HG03432 (cell line): ENCODE measurements at regions not wholly inside any gene's neighbourhood (a gene's known extent, or its start where the extent isn't known, plus 50 kb on each side); places are given as distances from the start of the nearest gene placed in this dataset.
"Not testable (repeated sequence)": the region's sequence is repeated elsewhere in the genome, so short reads cannot be mapped to it uniquely, and the experiment has no call there.

ENCODE experiments used
- ATAC-seq: cut with Tn5 transposase; IDR thresholded peaks from one replicate; pipeline ENCODE4 v1.9.1; 2021; ENCODE audit warnings: mild to moderate bottlenecking, moderate library complexity; ENCODE audit not compliant: unreplicated experiment

DNA sequence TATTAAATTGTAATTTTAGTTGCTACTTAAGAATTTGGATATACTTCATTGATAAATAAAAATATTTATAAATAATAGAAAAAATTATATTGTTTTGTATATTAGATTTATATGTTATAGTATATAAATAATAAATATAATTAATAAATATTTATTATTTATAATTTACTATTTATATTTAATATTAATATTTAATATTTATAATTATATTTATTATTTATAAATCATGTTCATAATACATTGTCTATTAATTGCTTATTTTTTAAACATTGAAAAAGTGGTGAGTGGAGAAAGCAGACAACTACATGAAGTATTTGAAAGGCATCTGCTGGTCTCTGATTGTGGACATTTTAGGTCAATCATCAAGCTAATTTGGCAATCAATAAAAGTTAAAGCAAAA is 464.5 kb downstream of the MMUT start:
- ATAC-seq = no peak

DNA sequence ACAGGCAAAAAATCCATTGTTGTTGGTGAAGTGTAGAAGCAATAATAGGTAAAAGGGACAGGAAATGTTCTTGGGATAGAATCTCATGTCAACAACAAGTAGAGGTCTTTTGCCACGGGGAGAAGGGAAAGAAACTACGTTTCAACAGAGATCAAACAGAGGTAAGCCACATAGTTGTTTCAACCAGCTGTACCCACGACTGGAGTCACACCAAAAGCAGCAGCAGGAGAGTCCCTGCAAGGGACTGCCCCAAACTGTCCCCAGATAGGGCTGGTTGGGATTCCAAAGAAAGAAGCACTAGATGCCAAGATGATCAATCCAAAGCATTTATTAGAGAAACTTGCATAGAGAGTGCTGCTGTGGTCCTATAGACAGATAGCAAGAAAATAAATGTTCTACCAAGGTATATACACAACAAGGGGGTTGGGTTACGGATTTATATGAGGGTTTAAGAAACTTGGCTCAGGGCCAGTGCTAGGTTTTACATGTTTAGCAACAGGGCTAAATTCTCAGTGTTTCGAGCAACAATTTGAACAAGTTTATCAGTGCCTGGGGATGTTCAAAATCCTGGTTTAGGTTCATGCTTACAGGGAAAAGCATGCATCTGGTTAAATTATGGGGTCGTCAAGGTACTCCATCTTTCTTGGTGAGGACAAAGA is 466.5 kb downstream of the MMUT start:
- peak; percentile 76 for ATAC-seq

DNA sequence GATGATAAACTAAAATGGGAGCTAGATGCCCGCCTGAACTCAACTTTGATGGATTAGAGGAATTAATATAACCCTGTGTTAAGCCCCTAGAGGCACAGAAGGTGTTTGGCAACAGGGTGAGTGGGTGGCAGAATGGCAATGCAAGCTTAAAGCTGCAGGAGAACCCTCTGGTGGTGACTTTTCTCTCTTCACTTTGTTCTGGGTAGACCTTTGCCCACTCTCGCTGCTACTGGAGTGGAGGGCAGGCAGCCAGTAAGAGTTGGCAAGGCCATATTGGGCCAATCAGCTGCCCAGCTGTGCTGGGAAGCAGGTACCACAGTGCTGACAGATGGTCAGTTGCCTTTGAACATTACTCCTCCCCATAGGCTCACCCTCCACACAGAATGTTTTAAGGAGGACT is 468.2 kb downstream of the MMUT start:
- no peak for ATAC-seq

GRCh38 chr6:48990739-48991138 is 472.3 kb downstream of the MMUT start:
- no peak for ATAC-seq

DNA sequence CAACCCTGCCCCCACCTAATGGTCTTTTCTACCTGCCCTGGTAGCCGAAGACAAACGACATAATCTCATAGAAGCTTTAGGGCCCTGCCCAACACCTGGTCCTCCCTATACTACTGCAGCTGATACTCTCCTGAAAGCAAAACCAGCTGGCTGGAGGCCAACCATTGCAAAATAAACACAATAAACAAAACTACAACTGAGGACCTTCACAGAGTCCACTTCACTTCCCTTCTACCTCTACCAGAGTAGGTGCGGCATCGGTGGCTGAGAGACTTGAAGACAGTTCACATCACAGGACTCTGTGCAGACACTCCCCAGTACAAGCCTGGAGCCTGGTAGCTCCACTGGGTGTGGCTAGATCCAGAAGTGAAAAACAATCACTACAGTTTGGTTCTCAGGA is 476.2 kb downstream of the MMUT start:
- ATAC-seq = no peak

DNA sequence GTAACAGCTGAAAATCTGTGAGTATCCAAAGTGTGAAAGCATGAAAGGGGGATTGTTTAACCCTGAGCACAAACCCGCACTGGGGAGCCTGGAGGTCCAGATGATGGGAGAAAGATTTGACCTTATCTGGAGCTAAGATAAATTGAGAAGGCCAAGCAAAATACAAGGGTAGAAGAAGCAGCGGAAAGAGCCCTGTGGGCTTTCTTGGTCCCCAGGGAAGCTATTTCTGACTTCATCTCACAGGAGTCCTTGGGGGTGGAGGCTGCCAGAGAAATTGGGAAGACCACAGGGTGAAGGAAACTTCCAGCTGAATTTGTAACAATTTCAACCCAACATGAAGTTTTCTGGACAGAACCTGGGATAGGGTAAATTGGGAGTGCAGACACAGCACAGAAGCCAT is 476.9 kb downstream of the MMUT start:
- ATAC-seq = no peak

DNA sequence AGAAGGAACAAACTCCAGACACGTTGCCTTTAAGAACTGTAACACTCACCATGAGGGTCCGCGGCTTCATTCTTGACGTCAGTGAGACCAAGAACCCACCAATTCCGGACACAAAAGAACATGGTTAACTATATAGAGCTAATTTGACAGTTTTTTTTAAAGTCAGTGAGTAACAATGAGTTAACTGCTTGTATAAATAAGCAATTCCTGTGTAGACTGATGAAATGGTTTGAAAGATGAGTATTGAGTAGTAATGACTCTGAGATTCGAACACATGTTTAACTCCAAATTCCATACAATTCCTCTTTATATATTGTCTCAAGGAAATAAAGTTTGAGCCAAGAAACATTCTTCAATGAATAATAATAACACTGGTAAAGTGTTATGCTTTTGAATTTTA is 478.0 kb downstream of the MMUT start:
- ATAC-seq = no peak

- ATAC-seq = not testable (repeated sequence)
Measured at GRCh38 chr6:48983968-48984367, 479.1 kb downstream of the MMUT start.

GRCh38 chr6:48983377-48983776 is 479.7 kb downstream of the MMUT start:
- ATAC-seq = no peak

DNA sequence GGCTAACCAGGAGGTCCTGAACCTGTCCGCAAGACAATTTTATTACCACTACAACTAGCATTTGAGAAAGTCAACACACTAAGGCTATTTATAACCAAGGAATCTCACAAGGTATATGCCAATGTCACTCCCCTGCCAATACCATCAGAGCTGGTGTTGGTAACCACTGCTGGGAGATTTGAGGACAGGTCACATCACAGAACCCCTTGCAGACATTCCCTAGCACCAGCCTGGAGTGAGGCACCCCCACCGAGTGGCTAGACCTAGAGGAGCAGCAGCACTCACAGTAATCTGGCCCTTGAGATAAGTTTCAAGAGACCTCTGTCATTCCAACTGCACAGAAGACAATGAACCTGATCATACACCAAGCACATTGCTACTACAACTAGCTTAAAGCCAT is 483.2 kb downstream of the MMUT start:
- ATAC-seq = no peak

DNA sequence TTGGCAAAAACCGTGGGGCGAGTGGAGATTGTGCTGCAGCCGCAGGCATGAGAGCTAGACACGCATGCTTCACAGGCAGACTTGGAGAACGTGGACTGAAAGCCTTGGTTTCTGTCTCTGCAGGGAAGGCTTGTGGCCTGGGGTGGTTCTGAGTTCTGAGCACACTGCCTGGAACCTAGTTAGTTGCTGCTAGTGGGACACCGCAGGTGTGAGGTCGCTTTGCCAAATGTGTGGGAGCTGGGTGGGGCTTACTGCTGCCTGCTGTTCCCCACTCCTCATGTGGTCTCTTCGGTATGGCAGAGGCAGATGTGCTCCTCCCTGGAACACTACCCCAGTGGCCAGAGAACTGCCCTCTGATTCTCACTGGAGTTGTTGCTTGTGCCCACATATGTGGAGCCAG is 484.0 kb downstream of the MMUT start:
- no peak for ATAC-seq

DNA sequence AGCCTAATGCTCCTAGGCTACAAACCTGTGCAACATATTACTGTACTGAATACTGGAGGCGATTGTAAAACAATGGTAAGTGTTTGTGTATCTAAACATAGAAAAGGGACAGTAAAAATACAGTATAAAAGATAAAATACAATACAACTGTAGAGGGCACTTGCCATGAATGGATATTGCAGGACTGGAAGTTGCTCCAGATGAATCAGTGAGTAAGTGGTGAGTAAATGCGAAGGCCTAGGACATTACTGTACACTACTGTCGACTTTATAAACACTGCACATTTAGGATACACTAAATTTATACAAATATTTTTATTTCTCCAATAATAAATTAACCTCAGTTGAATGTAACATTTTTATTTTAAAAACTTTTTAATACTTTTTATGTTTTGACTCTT is 485.0 kb downstream of the MMUT start:
- no peak for ATAC-seq

DNA sequence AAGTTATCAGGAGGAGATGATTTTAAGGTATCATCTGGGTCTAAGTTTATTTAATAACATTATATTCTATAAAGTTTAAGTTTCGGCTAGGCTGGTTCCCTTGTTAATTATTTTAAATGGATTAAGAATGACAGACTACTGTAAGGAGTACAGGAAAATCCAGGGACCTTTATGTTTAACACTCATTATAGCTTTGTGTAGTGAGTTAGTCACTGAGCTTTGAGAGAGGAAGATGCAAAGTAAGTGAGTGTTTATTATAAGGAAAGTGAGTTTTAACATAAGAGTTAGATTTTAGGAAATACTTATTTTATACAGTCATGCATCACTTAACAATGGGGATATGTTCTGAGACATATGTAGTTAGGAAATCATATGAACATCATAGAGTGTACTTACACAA is 485.5 kb downstream of the MMUT start:
- no peak for ATAC-seq

- ATAC-seq = no peak
Measured at GRCh38 chr6:48973491-48973890, 489.6 kb downstream of the MMUT start.

DNA sequence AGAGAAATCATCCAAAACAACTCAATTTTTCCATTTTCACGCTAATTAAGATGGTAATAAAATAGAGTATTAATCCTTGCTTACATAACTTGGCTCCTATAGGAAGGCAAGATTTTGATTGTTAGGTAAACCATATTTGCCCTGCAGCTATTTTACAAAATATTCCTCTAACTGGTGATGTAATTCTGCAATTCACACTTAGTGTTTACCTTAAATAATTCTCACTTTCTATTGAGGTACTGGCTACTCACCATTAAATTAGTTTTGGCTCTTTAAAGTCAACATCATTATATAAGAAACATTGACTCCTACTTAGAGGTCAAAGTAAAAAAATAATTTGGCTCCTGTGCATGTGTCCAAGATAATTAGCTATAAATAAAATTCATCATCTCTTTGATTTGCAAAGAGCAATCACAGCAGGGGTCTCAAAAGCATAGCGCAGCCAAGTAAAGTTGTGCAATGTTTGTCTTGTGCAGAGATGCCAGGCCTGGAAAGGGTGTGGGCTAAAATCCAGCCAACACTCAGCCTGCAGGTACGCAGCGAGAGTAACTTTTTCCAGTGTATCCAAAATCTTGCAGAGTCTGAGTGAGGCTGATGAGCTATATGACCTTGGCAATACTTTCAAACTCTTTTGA is 501.2 kb downstream of the MMUT start:
- ATAC-seq = no peak

- no peak for ATAC-seq
Measured at GRCh38 chr6:48959251-48960060, 503.6 kb downstream of the MMUT start.

- no peak for ATAC-seq
Measured at GRCh38 chr6:48957781-48958180, 505.3 kb downstream of the MMUT start.

- no peak for ATAC-seq
Measured at GRCh38 chr6:48951917-48952316, 511.1 kb downstream of the MMUT start.

DNA sequence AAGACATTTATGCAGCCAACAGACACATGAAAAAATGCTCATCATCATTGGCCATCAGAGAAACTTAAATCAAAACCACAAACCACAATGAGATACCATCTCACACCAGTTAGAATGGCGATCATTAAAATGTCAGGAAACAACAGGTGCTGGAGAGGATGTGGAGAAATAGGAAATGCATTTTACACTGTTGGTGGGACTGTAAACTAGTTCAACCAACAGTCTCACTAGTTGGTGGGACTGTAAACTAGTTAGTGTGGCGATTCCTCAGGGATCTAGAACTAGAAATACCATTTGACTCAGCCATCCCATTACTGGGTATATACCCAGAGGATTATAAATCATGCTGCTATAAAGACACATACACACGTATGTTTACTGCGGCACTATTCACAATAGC is 518.8 kb downstream of the MMUT start:
- ATAC-seq = not testable (repeated sequence)

GRCh38 chr6:48933136-48933535 is 529.9 kb downstream of the MMUT start:
- ATAC-seq = no peak

DNA sequence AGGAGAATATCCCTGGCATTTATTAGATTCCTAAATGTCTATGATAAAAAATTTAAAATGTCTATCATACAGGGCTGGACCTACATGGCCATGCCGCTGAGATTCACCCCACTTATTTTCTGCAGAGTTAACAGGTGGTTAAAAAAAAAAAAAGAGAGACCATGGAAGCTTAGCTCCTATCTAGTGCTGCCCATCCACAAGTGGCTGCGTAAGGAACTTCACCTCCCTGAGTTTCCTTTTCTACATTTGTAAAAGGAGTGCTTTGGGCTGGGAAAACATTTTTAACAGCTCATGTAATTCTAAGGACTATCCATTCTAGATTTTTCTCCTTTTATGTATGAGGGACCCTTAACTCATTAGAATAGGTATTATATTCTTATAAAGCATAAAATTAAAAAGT is 534.1 kb downstream of the MMUT start:
- no peak for ATAC-seq

DNA sequence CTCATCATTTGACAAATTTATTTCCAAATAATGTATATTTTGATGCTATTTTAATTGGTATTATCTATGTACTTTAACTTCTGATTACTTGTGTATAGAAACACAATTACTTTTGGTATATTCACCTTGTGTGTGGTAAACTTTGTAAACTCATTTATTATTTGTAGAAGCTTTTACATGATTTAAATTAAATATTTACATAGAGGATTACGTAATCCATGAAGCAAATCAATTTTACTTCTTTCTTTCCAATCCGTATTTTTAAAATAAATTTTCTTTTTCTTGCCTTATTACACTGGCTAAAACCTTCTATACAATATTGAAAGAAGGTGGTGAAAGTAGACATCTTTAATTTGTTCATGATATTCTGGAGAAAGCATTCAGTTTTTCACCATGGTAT is 540.2 kb downstream of the MMUT start:
- no peak for ATAC-seq
